AG08395 (cell line): ENCODE measurements at regions not wholly inside any gene's neighbourhood (a gene's known extent, or its start where the extent isn't known, plus 50 kb on each side); places are given as distances from the start of the nearest gene placed in this dataset.
"Not testable (repeated sequence)": the region's sequence is repeated elsewhere in the genome, so short reads cannot be mapped to it uniquely, and the experiment has no call there.

Experiments
- DNase-seq: peaks from one replicate; pipeline ENCODE4 v3.0.0; 2012; ENCODE audit warnings: mixed read lengths, low spot score

- DNase-seq = no peak
Observed at GRCh38 chr15:100767001-100767825, 112.4 kb upstream of the ALDH1A3 start.

DNA sequence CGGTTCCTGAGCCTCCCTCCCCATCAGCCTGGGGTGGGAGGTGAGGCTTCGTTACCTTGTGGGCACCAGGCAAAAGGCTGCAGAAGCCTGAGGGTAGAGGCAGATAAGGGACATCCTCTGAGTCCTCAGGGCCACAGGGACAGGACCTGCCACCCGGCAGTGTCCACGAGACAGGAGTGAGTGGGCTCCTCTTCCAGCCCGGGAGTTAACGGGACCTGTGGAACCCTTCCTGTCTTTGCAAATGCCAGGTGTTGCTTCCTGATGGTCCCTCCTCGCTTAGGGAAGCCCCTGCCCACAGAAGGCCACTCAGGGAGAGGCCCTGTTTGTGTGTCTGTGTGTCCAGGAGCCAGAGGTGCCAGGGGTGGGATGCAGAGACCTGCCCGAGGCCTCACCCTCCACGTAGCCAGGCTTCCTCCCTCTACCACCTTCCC lies 111.1 kb upstream of the ALDH1A3 start:
- no peak for DNase-seq

DNA sequence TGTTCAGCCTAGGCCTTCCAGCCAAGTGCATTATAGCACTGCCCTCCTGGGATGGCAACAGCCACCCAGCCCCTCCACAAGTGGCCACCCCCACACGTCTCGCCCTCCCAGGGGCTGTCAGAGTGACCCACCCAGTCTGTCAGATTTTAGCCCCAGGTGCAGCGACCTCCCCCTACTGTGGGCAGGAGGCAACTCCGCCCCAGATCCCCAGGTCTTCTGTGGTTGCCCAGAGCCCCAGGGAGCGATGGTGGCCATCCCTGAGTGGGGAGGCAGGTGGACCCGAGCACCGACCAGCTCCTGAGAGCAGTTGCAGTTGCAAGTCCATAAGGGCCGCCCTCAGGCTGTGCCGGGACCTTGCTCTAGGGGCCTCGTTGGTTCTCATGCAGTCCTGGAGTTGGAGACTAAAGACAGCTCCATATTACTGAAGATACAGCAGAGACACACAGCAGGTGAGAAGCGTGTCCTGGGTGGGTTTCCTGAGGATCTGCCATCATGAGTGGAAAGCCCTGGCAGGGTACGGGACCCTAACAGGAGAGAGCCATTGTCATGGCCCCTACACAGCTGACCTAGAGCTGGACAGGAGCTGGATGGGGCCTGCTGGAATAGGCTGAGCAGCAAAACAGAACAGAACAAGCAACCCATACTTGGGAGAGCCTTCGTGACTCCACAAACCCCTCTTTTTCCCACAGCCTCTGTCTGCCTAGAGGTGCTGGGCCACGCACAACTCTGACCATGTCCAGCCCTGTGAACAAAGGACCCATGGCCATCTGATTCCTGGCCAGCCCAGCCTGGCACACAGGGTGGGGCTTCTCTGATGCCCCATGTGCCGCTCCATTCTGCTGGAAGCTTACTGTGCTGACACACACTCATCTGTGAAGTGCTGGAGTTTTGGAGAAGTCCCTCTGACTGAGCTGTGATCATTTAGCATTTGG lies 110.3 kb upstream of the ALDH1A3 start:
- DNase-seq = no peak

DNA sequence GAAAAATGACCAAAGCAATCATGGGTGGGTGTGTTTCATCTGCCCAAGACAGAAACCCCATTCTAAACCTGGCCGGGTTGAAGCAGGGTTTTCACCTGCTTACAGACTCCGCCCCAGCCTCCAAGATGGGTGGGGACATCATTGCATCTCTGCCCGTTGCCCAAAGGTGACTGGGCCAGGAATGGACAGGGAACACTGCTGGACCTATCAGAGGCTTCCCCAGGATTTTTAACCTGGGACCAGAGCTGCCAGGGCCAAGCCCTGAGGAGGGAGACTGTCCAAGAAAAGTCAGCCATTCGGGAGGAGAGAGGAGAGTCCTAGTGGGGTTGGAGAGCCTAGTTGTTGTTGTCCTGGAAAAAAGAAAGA lies 109.7 kb upstream of the ALDH1A3 start:
- no peak for DNase-seq

GRCh38 chr15:100770661-100771584 lies 108.7 kb upstream of the ALDH1A3 start:
- DNase-seq = no peak

GRCh38 chr15:100771746-100772145 lies 107.9 kb upstream of the ALDH1A3 start:
- no peak for DNase-seq

DNA sequence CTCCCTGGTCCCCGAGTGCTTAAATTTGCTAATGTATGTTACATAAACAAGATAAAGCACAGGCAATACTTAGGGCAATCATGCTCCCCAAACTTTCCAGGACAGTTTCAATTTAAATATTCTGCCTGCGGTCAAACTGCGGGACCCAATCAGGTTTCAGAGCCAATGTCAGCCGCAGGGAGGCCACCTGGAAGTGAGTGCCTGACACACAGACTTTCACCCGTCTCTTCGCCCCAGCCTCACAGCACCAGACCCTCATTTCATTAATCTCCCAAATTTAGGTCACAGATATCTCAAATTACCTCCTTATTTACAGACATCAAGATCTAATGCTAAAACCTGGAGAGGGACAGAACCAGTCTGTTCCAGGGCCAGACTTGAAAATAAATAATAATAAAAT lies 107.2 kb upstream of the ALDH1A3 start:
- no peak for DNase-seq

GRCh38 chr15:100772892-100773520 lies 106.6 kb upstream of the ALDH1A3 start:
- DNase-seq = no peak

- not testable (repeated sequence) for DNase-seq
Observed at GRCh38 chr15:100774044-100774443, 105.6 kb upstream of the ALDH1A3 start.

GRCh38 chr15:100775581-100776185 lies 103.9 kb upstream of the ALDH1A3 start:
- DNase-seq = no peak

DNA sequence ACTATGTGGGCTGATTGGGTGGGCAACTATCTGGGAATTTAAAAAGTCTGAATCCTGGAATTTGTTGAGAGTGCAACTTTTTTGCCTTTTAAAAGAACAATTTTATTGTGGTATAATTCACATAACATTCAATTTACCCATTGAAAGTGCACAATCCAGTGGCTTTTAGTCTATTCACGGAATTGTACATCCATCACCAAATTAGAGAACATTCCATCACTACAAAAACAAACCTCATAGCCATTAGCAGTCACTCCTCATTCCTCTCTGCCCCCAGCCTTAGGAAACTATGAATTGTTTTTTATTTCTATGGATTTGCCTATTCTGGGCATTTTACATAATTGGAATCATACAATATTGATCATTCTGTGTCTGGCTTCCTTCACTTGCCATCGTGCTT lies 101.8 kb upstream of the ALDH1A3 start:
- DNase-seq = no peak

DNA sequence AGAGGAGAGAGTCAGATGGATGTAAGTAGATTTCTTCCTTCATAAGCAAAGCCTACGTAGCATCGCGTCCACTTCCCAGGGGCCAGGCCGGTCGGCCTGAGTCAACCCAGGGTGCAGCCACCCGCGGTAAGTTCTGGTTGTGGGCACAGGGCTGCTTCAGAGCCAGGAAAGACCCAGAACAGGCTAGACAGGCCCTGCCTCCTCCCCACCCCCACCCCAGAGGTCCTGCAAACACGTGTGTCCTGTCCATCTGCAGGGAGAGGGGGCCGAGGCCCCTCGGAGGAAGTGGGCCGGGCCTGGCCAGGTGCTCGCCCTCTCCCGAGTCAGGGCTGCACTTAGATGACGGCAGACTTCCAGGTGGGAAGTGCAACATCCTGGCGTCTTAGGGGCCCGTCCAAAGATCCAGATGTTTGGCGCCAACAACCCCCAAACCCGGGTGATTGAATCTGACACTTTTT lies 100.8 kb upstream of the ALDH1A3 start:
- no peak for DNase-seq

- DNase-seq = no peak
Observed at GRCh38 chr15:100779331-100780207, 100.1 kb upstream of the ALDH1A3 start.

DNA sequence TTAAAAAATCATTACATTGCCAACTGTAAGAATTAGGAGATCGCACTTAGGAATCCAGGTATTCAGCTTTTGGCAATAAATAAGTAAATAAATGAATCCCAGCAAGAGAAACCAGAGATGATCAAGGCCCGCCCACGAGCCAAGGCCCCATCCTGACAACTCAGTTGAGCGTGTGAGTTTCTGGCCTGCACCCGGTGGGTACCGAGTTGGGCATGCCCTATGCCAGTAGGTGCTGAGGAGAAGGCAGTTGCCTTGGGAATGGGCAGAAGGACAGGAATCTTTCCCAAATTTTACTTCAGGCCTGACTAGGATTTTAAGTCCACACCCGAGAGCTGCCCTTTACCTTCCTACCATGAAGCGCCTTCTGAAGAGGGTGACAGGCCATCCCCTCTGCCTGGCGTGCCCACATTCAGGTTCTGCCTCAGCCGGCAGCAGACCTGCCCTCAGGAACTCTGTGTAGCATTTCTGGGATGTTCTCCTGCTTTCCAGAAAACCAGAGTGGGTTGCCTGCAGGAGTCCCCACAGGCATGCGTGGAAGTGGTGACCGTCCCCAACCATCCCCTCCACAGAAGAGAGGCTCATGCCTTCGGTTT lies 99.3 kb upstream of the ALDH1A3 start:
- no peak for DNase-seq

DNA sequence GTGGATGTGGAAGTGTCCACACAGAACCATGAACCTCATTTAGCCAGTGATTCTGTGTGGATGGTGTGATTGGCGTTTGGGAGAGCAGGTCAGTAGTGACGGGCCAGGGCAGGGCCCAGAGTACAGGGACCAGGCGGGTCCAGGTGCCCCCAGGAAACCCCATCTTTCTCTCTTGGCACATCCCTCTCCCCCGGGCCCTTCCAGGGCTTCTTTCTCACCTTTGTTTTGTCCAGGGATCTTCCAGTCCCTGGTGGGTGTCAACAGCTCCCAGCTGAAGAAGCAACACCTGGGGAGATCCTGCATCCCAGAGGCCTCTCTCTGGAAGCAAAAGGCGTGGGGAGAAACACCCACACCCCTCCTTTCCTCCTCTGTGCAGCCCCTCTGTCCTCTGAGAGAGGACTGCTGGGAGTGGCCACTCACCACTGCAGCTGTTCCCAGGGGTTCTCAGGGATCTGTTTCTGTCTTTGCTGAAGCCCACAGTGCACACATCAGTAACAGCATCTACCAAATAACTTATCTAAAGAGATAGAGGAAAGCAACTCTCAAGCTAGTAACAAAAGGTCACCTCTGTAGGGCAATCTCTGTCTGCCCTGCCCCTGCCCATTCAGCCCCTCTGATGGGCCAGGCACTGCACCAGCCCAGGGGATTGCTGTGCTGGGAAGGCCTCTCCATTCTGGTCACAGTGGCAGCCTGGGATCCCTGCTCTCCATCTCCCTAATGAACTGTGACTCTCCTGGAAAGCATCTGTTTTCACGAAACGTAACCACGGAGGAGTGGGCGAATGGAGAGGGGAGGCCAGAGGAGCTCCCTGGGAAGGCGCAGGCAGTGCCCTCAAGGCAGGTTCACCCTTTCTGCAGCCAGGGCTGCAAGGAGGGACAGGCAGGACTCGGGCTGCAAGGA lies 98.3 kb upstream of the ALDH1A3 start:
- DNase-seq = no peak

- DNase-seq = no peak
Observed at GRCh38 chr15:100781961-100782530, 97.6 kb upstream of the ALDH1A3 start.

- no peak for DNase-seq
Observed at GRCh38 chr15:100783291-100783690, 96.3 kb upstream of the ALDH1A3 start.
